Ascending aorta (tissue), 2 donors: ENCODE measurements at regions not wholly inside any gene's neighbourhood (a gene's known extent, or its start where the extent isn't known, plus 50 kb on each side); places are given as distances from the start of the nearest gene placed in this dataset.

ENCODE experiments used
- DNase-seq, 2 donors: peaks; one replicate each; pipeline ENCODE4 v3.0.0-alpha.2; 2019; ENCODE audit warnings: low spot score in 2 of 2
- H3K27ac ChIP-seq, 2 donors: fragments of 200-600 bp; sonication (generic); one replicate each; pipeline ENCODE4 v1.5.1; 2016 to 2017; ENCODE audit warnings: mild to moderate bottlenecking in 1 of 2
- H3K27me3 ChIP-seq: fragments of 200-600 bp; sonication (generic); one replicate; pipeline ENCODE4 v1.5.1; 2017
- H3K36me3 ChIP-seq, 2 donors: fragments of 200-600 bp; sonication (generic); one replicate each; pipeline ENCODE4 v1.5.1; 2016
- H3K4me1 ChIP-seq, 2 donors: fragments of 200-600 bp; sonication (generic); one replicate each; pipeline ENCODE4 v1.5.1; 2016 to 2017; ENCODE audit warnings: mild to moderate bottlenecking in 1 of 2
- H3K4me3 ChIP-seq, 2 donors: fragments of 200-600 bp; sonication (generic); one replicate each; pipeline ENCODE4 v1.5.1; 2016 to 2017; ENCODE audit warnings: mild to moderate bottlenecking in 1 of 2
- H3K9me3 ChIP-seq, 2 donors: fragments of 200-600 bp; sonication (generic); one replicate each; pipeline ENCODE4 v1.5.1; 2016
- intact Hi-C: fragments of 100-400 bp; cut with DNase I; formaldehyde crosslinking; loops from one replicate; pipeline ENCODE4 v1.15.1; 2023
- TF ChIP-seq, protein P1 (sequence below), 3 experiments: fragments of 200-600 bp in 2 of 3; fragments of 450-650 bp in 1 of 3; sonication (generic) in 2 of 3; IDR thresholded peaks; one replicate each; pipeline ENCODE4 v1.5.1; 2016 to 2019; ENCODE audit warnings: antibody characterized with exemption in 3 of 3, mild to moderate bottlenecking in 1 of 3, moderate library complexity in 1 of 3

DNA sequence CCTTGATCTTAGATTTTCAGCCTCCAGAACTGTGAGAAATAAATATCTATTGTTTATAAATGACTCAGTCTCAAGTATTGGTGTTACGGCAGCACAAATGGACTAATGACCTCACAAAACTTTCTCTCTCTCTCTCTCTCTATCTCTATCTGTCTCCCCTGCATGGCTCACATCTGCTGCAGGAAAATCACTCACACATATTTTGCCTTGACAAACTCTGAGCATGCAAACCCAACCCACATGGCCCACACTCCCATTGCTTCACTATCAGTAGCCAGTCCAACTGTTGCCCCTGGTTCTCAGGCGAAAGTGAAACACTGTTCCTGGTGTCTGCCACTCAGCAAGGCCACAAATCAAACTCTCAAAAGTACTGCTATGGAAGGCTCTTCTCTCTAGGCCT lies 66.4 kb upstream of the PIK3R1 start:
- Histone ChIP-seq H3K27ac (no peak overlapping the region), H3K4me3 (no peak overlapping the region), H3K36me3 (no peaks in the 10 kb centered on the region), H3K9me3 (no peaks in the 10 kb centered on the region), H3K4me1 (no peaks in the 10 kb centered on the region), H3K27me3 (no peaks in the 10 kb centered on the region)
- TF ChIP-seq, protein P1, sequence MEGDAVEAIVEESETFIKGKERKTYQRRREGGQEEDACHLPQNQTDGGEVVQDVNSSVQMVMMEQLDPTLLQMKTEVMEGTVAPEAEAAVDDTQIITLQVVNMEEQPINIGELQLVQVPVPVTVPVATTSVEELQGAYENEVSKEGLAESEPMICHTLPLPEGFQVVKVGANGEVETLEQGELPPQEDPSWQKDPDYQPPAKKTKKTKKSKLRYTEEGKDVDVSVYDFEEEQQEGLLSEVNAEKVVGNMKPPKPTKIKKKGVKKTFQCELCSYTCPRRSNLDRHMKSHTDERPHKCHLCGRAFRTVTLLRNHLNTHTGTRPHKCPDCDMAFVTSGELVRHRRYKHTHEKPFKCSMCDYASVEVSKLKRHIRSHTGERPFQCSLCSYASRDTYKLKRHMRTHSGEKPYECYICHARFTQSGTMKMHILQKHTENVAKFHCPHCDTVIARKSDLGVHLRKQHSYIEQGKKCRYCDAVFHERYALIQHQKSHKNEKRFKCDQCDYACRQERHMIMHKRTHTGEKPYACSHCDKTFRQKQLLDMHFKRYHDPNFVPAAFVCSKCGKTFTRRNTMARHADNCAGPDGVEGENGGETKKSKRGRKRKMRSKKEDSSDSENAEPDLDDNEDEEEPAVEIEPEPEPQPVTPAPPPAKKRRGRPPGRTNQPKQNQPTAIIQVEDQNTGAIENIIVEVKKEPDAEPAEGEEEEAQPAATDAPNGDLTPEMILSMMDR (IDR thresholded peaks at IDR 0.05) = no peak
- intact Hi-C loops = no loop called here
- no peak for DNase-seq

DNA sequence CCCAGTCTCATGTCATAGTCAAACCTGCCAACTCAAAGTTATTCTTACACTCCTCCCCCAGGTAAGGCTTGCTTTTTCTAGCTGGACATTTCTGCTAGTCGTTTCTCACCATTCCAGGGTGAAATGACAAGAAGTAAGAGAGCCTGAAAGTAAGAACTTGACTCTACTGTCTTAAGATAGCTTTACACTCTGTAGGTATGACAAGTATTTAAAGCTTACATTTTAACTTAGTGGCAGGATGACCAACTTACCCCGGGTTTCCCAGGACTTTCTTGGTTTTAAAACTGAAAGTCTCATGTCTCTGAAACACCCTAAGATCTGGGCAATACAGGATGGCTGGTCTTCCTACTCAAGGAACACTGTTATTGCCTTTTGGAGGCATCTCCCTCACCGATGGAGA lies 67.5 kb upstream of the PIK3R1 start:
- DNase-seq = no peak
- no peak overlapping the region for H3K27ac ChIP-seq
- no peaks in the 10 kb centered on the region for H3K4me1 ChIP-seq
- no peak overlapping the region for H3K4me3 ChIP-seq
- no peaks in the 10 kb centered on the region for H3K36me3 ChIP-seq
- TF ChIP-seq, protein P1 (IDR thresholded peaks at IDR 0.05) = no peak
- H3K9me3 ChIP-seq = no peaks in the 10 kb centered on the region
- H3K27me3 ChIP-seq = no peaks in the 10 kb centered on the region
- intact Hi-C loops = no loop called here

DNA sequence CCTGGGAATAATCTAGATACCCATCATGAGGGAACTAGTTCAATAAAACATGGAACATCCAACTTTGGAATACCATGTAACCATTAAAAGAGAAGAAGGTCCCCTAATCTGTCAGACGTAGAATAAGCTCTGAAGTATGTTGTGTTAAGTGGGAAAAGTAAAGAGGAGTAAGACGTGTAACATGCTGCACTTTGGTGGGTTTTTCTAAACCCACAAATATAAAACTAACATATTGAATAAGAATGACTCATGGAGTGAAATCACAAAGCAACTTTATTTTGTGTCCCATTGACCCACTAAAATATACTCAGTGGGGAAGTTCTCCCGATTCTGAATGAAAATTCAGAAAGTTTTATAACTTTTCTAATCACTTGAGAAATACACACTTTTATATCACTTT lies 67.9 kb upstream of the PIK3R1 start:
- no peaks in the 10 kb centered on the region for H3K9me3 ChIP-seq
- no peaks in the 10 kb centered on the region for H3K36me3 ChIP-seq
- intact Hi-C loops = no loop called here
- H3K27ac ChIP-seq = no peak overlapping the region
- TF ChIP-seq, protein P1 (IDR thresholded peaks at IDR 0.05) = no peak
- no peak for DNase-seq
- H3K27me3 ChIP-seq = no peaks in the 10 kb centered on the region
- no peak overlapping the region for H3K4me3 ChIP-seq
- no peaks in the 10 kb centered on the region for H3K4me1 ChIP-seq

DNA sequence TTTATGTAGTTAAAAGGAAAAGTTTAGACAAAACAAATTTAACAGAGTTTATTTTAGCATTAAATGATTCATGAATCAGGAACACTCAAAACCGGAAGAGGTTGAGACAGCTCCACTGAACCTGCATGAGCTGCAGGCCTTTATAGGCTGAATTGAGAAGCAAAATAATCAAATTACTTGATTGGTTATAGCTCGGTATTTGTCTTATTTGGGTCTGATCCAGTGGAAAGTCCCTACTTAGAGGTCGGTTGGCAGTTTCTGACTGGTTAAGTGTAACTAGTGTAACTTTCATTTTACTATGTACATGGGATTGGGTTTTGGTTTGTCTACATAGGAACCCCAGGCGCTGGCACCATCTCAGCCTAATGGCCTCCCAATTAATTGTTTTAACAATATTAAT lies 74.1 kb upstream of the PIK3R1 start:
- Histone ChIP-seq H3K4me1 (peaks cover 0 to 14% of the 10 kb centered on the region in 2 donors), H3K4me3 (no peak overlapping the region), H3K27me3 (no peaks in the 10 kb centered on the region), H3K9me3 (no peaks in the 10 kb centered on the region), H3K36me3 (no peaks in the 10 kb centered on the region), H3K27ac (peak overlapping the region; percentile 25 to 50)
- TF ChIP-seq, protein P1 (IDR thresholded peaks at IDR 0.05) = no peak
- no peak for DNase-seq
- intact Hi-C loops = no loop called here

DNA sequence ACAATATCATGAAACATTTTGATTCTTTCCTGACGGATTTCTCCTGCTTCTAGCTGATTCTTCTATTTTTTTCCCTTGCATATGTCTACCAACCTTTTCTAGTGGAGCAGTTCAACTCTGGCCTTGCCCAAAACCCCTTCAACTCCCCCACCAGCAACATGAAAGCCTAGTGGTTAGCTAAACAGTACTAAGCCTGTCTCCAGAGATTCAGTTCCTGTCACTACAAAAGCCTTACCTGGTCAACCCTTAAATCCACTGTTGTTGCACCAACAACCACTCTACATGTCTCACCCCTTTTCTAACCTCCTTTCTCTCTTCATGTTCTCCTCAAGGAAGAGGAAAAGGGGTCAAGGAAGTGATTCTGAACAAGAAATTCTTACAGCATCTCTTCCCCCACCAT lies 74.8 kb upstream of the PIK3R1 start:
- Histone ChIP-seq H3K9me3 (no peaks in the 10 kb centered on the region), H3K27ac (peak overlapping the region; percentile 25 to 50), H3K27me3 (no peaks in the 10 kb centered on the region), H3K36me3 (no peaks in the 10 kb centered on the region), H3K4me3 (no peak overlapping the region), H3K4me1 (peaks cover 0 to 14% of the 10 kb centered on the region in 2 donors)
- TF ChIP-seq, protein P1 (IDR thresholded peaks at IDR 0.05) = no peak
- DNase-seq = no peak
- intact Hi-C loops = no loop called here
